Trophoblast cell (in vitro differentiated cells and primary cell): ENCODE measurements at regions not wholly inside any gene's neighbourhood (a gene's known extent, or its start where the extent isn't known, plus 50 kb on each side); places are given as distances from the start of the nearest gene placed in this dataset.

Source experiments
- DNase-seq, 2 donors: peaks; one replicate each; pipeline ENCODE4 v3.0.0-alpha.2; 2016
- H2AFZ ChIP-seq: 2 replicates; pipeline ENCODE4 v1.6.1; 2013; ENCODE audit warnings: low read length, moderate library complexity, mild to moderate bottlenecking; ENCODE audit not compliant: insufficient read depth, poor library complexity
- H2AK5ac ChIP-seq: 2 replicates; pipeline ENCODE4 v1.6.1; 2013; ENCODE audit warnings: mild to moderate bottlenecking, low read length
- H2BK120ac ChIP-seq: 2 replicates; pipeline ENCODE4 v1.6.1; 2013; ENCODE audit warnings: low read length, mild to moderate bottlenecking, moderate library complexity; ENCODE audit not compliant: insufficient read depth, poor library complexity
- H2BK12ac ChIP-seq: 2 replicates; pipeline ENCODE4 v1.6.1; 2013; ENCODE audit warnings: mild to moderate bottlenecking, low read length, moderate library complexity
- H2BK5ac ChIP-seq: 2 replicates; pipeline ENCODE4 v1.6.1; 2013; ENCODE audit warnings: low read length, low read depth, moderate library complexity, mild to moderate bottlenecking; ENCODE audit not compliant: poor library complexity
- H3K14ac ChIP-seq: 2 replicates; pipeline ENCODE4 v1.6.1; 2013; ENCODE audit warnings: mild to moderate bottlenecking, low read length
- H3K18ac ChIP-seq: 2 replicates; pipeline ENCODE4 v1.6.1; 2013; ENCODE audit warnings: mild to moderate bottlenecking, low read length
- H3K23ac ChIP-seq: 2 replicates; pipeline ENCODE4 v1.6.1; 2013; ENCODE audit warnings: low read length
- H3K27ac ChIP-seq: 2 replicates; pipeline ENCODE4 v1.5.1; 2013; ENCODE audit warnings: low read depth, mild to moderate bottlenecking, inconsistent platforms, low read length, moderate library complexity
- H3K27me3 ChIP-seq: 2 replicates; pipeline ENCODE4 v1.6.1; 2013; ENCODE audit warnings: inconsistent platforms, mild to moderate bottlenecking, low read length, moderate library complexity; ENCODE audit not compliant: insufficient read depth
- H3K36me3 ChIP-seq, 2 experiments: 1 replicate in 1 of 2; 2 replicates in 1 of 2; pipeline ENCODE4 v1.6.1; 2013; ENCODE audit warnings: low read length in 2 of 2, mild to moderate bottlenecking in 2 of 2, moderate library complexity in 1 of 2; ENCODE audit not compliant: insufficient read depth in 2 of 2, control insufficient read depth in 1 of 2
- H3K4ac ChIP-seq: 2 replicates; pipeline ENCODE4 v1.6.1; 2013; ENCODE audit warnings: low read depth, mild to moderate bottlenecking, low read length, moderate library complexity
- H3K4me1 ChIP-seq, 2 experiments: 1 replicate in 1 of 2; 2 replicates in 1 of 2; pipeline ENCODE4 v1.6.1; 2013; ENCODE audit warnings: low read length in 2 of 2, mild to moderate bottlenecking in 2 of 2, moderate library complexity in 1 of 2; ENCODE audit not compliant: insufficient read depth in 2 of 2, control insufficient read depth in 1 of 2
- H3K4me2 ChIP-seq: 2 replicates; pipeline ENCODE4 v1.6.1; 2013; ENCODE audit warnings: inconsistent platforms, mild to moderate bottlenecking, low read length, moderate library complexity
- H3K4me3 ChIP-seq: 2 replicates; pipeline ENCODE4 v1.5.1; 2013; ENCODE audit warnings: mild to moderate bottlenecking, low read depth, low read length, inconsistent platforms
- H3K79me1 ChIP-seq: one replicate; pipeline ENCODE4 v1.6.1; 2013; ENCODE audit warnings: low read length
- H3K79me2 ChIP-seq: 2 replicates; pipeline ENCODE4 v1.6.1; 2013; ENCODE audit warnings: low read length, mild to moderate bottlenecking; ENCODE audit not compliant: control insufficient read depth, insufficient read depth, poor library complexity
- H3K9ac ChIP-seq: 2 replicates; pipeline ENCODE4 v1.6.1; 2013; ENCODE audit warnings: mild to moderate bottlenecking, low read length
- H3K9me3 ChIP-seq: 2 replicates; pipeline ENCODE4 v1.6.1; 2013; ENCODE audit warnings: low read depth, mild to moderate bottlenecking, control low read depth, inconsistent platforms, low read length; ENCODE audit not compliant: insufficient read depth
- H4K12ac ChIP-seq: 2 replicates; pipeline ENCODE4 v1.6.1; 2013; ENCODE audit warnings: low read depth, mild to moderate bottlenecking, low read length, moderate library complexity
- H4K8ac ChIP-seq: 2 replicates; pipeline ENCODE4 v1.6.1; 2013; ENCODE audit warnings: low read depth, mild to moderate bottlenecking, low read length, moderate library complexity
- H4K91ac ChIP-seq: one replicate; pipeline ENCODE4 v1.6.1; 2013; ENCODE audit warnings: low read depth, mild to moderate bottlenecking, low read length, moderate library complexity
- WGBS: extraction: QIAGEN DNeasy Blood & Tissue Kit; methylation state at CpG from one replicate; pipeline ENCODE4 v1.1.7; 2013; ENCODE audit warnings: missing lambda C conversion rate; ENCODE audit not compliant: insufficient read length, insufficient coverage; ENCODE audit errors: extremely low coverage; 5-methylcytosine and 5-hydroxymethylcytosine counted together

DNA sequence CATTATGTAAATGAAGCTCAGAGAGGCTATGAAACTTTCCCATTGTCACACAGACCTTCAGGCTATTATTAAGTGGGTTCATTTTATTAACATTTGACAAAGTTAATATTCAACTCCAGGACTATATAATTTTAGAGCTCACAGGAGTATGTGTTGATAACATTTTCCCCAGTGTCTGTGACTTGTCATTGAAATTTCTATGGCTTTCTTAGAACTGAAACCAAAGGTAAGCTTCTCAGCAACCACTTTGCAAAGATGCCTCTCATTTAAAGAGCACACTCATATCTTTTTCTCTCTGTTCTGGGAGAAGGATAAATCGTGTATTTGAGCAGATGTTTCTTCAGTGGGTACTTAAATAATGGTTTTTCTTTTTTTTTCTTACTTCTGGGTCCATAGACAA is 61.8 kb upstream of the LHCGR start:
- Histone ChIP-seq H3K27ac (no peak overlapping the region), H3K18ac (no peak overlapping the region), H3K79me1 (no peaks in the 10 kb centered on the region), H4K8ac (no peak overlapping the region), H3K9ac (no peak overlapping the region), H3K14ac (no peak overlapping the region), H3K23ac (no peak overlapping the region), H2AFZ (no peak overlapping the region), H3K27me3 (no peaks in the 10 kb centered on the region), H3K4me3 (no peak overlapping the region), H4K12ac (no peak overlapping the region), H2AK5ac (no peak overlapping the region), H3K9me3 (no peaks in the 10 kb centered on the region), H2BK5ac (no peak overlapping the region), H2BK120ac (no peak overlapping the region), H2BK12ac (no peak overlapping the region), H3K36me3 (no peaks in the 10 kb centered on the region), H3K4me1 (no peaks in the 10 kb centered on the region), H3K79me2 (no peaks in the 10 kb centered on the region), H3K4ac (no peak overlapping the region), H3K4me2 (no peak overlapping the region), H4K91ac (no peak overlapping the region)
- DNase-seq: no peak
- no CpG with 5 or more reads among the region's 1 CpG for WGBS

- Histone ChIP-seq H2AK5ac (no peak overlapping the region), H4K12ac (no peak overlapping the region), H2BK5ac (no peak overlapping the region), H3K9ac (no peak overlapping the region), H3K4ac (no peak overlapping the region), H3K27me3 (no peaks in the 10 kb centered on the region), H2BK120ac (no peak overlapping the region), H3K14ac (no peak overlapping the region), H2AFZ (no peak overlapping the region), H3K4me1 (no peaks in the 10 kb centered on the region), H3K27ac (no peak overlapping the region), H3K79me1 (no peaks in the 10 kb centered on the region), H3K9me3 (no peaks in the 10 kb centered on the region), H3K18ac (no peak overlapping the region), H4K91ac (no peak overlapping the region), H3K4me2 (no peak overlapping the region), H3K36me3 (no peaks in the 10 kb centered on the region), H3K4me3 (no peak overlapping the region), H4K8ac (no peak overlapping the region), H2BK12ac (no peak overlapping the region), H3K79me2 (no peaks in the 10 kb centered on the region), H3K23ac (no peak overlapping the region)
- WGBS: no CpG with 5 or more reads among the region's 1 CpG
- DNase-seq: no peak
These were observed 56.9 kb upstream of the LHCGR start for GRCh38 chr2:48812416-48812815.

GRCh38 chr2:48808311-48808710 is 52.8 kb upstream of the LHCGR start:
- Histone ChIP-seq H3K27me3 (no peaks in the 10 kb centered on the region), H3K9ac (no peak overlapping the region), H2AFZ (no peak overlapping the region), H2BK12ac (no peak overlapping the region), H3K9me3 (no peaks in the 10 kb centered on the region), H3K79me1 (no peaks in the 10 kb centered on the region), H2BK120ac (no peak overlapping the region), H2AK5ac (no peak overlapping the region), H3K4ac (no peak overlapping the region), H3K27ac (no peak overlapping the region), H3K4me3 (no peak overlapping the region), H4K91ac (no peak overlapping the region), H3K4me1 (no peaks in the 10 kb centered on the region), H3K79me2 (no peaks in the 10 kb centered on the region), H3K14ac (no peak overlapping the region), H4K8ac (no peak overlapping the region), H2BK5ac (no peak overlapping the region), H3K4me2 (no peak overlapping the region), H4K12ac (no peak overlapping the region), H3K36me3 (no peaks in the 10 kb centered on the region), H3K18ac (no peak overlapping the region), H3K23ac (no peak overlapping the region)
- WGBS: no CpG with 5 or more reads among the region's 1 CpG
- no peak for DNase-seq
